Thyroid gland (tissue), 4 donors: ENCODE measurements at regions not wholly inside any gene's neighbourhood (a gene's known extent, or its start where the extent isn't known, plus 50 kb on each side); places are given as distances from the start of the nearest gene placed in this dataset.

Experiments
- DNase-seq, 2 donors: peaks; one replicate each; pipeline ENCODE4 v3.0.0-alpha.2; 2019
- H3K27ac ChIP-seq, 3 donors: fragments of 200-600 bp; sonication (generic); 1 replicate in 2 of 3; 2 replicates in 1 of 3; pipeline ENCODE4 v1.5.1; 2016 to 2019; ENCODE audit warnings: mild to moderate bottlenecking in 1 of 3, moderate library complexity in 1 of 3
- H3K27me3 ChIP-seq: fragments of 200-600 bp; sonication (generic); one replicate; pipeline ENCODE4 v1.5.1; 2019
- H3K36me3 ChIP-seq, 2 donors: fragments of 200-600 bp; sonication (generic); one replicate each; pipeline ENCODE4 v1.5.1; 2016 to 2019
- H3K4me1 ChIP-seq, 2 donors: fragments of 200-600 bp; sonication (generic); one replicate each; pipeline ENCODE4 v1.5.1; 2017 to 2019
- H3K4me3 ChIP-seq, 3 donors: fragments of 200-600 bp; sonication (generic); replicated peaks in 1 of 3; 1 replicate in 2 of 3; 2 replicates in 1 of 3; pipeline ENCODE4 v1.5.1; 2016; ENCODE audit warnings: mild to moderate bottlenecking in 1 of 3
- H3K9me3 ChIP-seq: fragments of 200-600 bp; sonication (generic); one replicate; pipeline ENCODE4 v1.5.1; 2017
- POLR2A ChIP-seq, 2 donors: fragments of 450-650 bp; IDR thresholded peaks; one replicate each; pipeline ENCODE4 v1.6.1; 2017; ENCODE audit warnings: antibody characterized with exemption in 2 of 2, mild to moderate bottlenecking in 2 of 2, moderate library complexity in 1 of 2
- whole genome bisulfite sequencing, 2 donors: methylation state at CpG; one replicate each; pipeline ENCODE4 v1.1.5; 2017; 5-methylcytosine and 5-hydroxymethylcytosine counted together
- intact Hi-C: fragments of 100-400 bp; cut with DNase I; formaldehyde crosslinking; loops from one replicate; pipeline ENCODE4 v1.15.1; 2023
- TF ChIP-seq, protein P1 (sequence below), 6 experiments: fragments of 200-600 bp in 3 of 6; fragments of 450-650 bp in 3 of 6; sonication (generic) in 3 of 6; IDR thresholded peaks; one replicate each; pipeline ENCODE4 v1.5.1; 2016 to 2019; ENCODE audit warnings: antibody characterized with exemption in 6 of 6, mild to moderate bottlenecking in 2 of 6, inconsistent platforms in 1 of 6, moderate library complexity in 1 of 6

DNA sequence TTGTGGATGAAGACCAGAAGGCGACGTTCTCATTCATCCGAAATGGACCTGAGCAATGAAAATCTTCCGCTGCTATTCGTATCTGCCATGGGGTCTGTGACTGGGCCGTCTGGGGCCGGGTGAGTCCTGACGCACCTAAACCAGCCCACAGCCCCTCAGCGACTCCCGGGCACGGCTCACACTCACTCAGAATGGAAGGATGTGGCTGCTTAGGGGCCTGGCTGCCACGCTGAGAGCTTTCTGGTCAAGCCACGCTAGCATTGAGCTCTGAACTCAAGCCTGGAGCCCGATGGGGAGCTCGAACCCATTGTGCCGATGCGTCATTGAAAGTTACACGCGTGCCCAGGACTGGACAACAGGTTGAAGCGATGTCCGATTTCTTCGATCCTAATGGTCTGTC lies 97.8 kb downstream of the MRPL36 start:
- Histone ChIP-seq H3K27me3 (no peaks in the 10 kb centered on the region), H3K4me3 (no peak overlapping the region), H3K9me3 (no peaks in the 10 kb centered on the region), H3K4me1 (no peaks in the 10 kb centered on the region), H3K36me3 (no peaks in the 10 kb centered on the region), H3K27ac (no peak overlapping the region)
- no peak for DNase-seq
- intact Hi-C loops = no loop called here
- TF ChIP-seq, protein P1, sequence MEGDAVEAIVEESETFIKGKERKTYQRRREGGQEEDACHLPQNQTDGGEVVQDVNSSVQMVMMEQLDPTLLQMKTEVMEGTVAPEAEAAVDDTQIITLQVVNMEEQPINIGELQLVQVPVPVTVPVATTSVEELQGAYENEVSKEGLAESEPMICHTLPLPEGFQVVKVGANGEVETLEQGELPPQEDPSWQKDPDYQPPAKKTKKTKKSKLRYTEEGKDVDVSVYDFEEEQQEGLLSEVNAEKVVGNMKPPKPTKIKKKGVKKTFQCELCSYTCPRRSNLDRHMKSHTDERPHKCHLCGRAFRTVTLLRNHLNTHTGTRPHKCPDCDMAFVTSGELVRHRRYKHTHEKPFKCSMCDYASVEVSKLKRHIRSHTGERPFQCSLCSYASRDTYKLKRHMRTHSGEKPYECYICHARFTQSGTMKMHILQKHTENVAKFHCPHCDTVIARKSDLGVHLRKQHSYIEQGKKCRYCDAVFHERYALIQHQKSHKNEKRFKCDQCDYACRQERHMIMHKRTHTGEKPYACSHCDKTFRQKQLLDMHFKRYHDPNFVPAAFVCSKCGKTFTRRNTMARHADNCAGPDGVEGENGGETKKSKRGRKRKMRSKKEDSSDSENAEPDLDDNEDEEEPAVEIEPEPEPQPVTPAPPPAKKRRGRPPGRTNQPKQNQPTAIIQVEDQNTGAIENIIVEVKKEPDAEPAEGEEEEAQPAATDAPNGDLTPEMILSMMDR (IDR thresholded peaks at IDR 0.05) = no peak
- TF ChIP-seq POLR2A (IDR thresholded peaks at IDR 0.05) = no peak
- WGBS, 2 donors = 86 to 89% methylated on average over 22 of the region's 22 CpGs

DNA sequence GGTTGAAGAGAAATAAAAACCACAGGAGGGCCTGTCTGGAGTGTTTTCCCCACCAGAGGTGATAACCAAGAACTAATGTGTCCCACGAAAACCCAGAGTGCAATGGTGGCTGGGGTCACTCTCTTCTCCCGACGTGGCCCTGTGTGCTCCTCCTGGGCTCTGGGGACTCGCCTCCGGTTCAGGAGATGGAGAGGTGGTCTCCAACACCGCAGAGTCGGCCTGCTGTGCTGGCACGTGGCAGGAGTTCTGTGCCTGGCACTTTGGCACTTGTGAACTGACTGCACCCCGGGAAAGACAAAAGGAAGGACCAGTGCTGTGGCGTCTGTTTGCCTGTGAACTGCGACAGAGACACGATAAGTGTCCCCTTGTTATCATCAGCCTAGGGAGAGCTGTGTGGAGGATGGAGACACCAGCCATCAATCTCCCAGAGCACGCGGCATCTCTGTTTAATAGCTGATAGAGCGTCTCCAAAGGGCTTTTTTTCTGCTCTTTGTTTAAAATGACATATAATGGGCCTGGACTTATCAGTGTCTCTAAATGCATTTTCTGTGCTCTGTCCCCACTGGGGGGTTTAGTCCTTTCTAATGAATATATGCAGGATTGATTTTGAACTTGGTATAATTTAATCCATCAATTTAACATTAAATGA lies 98.3 kb downstream of the MRPL36 start:
- no peak overlapping the region for H3K4me3 ChIP-seq
- TF ChIP-seq, protein P1 (IDR thresholded peaks at IDR 0.05) = no peak
- no peak for TF ChIP-seq POLR2A (IDR thresholded peaks at IDR 0.05)
- H3K27ac ChIP-seq = no peak overlapping the region
- 82 to 85% methylated on average over 15 of the region's 15 CpGs for WGBS, 2 donors
- intact Hi-C loops = no loop called here
- no peaks in the 10 kb centered on the region for H3K36me3 ChIP-seq
- H3K9me3 ChIP-seq = no peaks in the 10 kb centered on the region
- no peaks in the 10 kb centered on the region for H3K4me1 ChIP-seq
- H3K27me3 ChIP-seq = no peaks in the 10 kb centered on the region
- DNase-seq = no peak

DNA sequence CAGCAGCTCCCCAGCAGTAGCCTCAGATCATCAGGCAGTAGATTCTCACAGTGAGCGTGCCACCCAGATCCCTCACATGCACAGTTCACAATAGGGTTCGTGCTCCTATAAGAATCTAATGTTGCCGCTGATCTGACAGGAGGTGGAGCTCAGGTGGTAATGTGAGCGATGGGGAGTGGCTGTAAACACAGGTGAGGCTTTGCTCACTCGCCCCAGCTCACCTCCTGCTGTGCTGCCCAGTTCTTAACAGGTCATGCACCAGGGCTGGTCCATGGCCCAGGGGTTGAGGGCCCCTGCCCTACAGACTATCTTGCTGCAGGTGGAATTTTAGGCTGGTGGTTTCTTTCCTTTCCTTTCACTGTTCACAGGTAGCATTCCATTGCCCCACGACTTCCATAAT lies 100.2 kb downstream of the MRPL36 start:
- WGBS, 2 donors = 91 to 94% methylated on average over 6 of the region's 6 CpGs

DNA sequence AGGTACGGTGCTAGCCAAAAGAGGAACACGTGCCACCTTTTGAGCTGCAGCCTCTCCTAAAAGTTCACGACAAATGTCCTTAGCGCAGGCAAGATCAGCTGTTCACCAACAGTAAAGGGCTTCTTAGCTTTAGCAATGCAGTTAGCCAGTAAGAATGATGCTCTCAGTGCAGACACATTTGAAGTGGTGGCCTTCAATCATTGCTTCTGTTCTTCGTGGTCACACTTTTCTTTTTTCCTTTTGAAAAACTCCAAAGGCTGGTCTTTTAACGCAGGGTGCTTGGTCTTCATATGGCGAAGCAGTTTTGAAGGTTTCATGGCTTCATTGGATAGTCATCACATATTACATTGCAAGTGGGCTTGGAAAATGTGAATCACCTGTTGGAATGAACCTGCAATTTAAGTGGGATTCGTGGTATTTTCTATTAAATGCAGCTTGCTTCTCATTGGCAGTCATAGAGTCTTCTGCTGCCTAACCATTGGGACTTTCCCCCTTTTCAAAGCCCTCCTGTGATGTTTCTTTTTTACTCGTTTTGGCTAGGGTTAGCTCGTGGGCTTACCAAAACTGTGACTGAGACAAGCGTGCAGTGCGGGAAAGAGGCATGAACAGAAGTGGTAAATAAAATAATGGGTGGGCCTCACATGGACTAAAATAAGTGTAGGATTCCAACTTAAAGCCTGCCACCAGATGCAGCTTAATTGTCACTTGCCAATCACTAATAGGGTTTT lies 100.9 kb downstream of the MRPL36 start:
- no peaks in the 10 kb centered on the region for H3K36me3 ChIP-seq
- no peaks in the 10 kb centered on the region for H3K9me3 ChIP-seq
- 81 to 90% methylated on average over 12 of the region's 12 CpGs for WGBS, 2 donors
- TF ChIP-seq, protein P1 (IDR thresholded peaks at IDR 0.05) = no peak
- TF ChIP-seq POLR2A (IDR thresholded peaks at IDR 0.05) = no peak
- DNase-seq = no peak
- intact Hi-C loops = no loop called here
- no peak overlapping the region for H3K4me3 ChIP-seq
- no peaks in the 10 kb centered on the region for H3K27me3 ChIP-seq
- H3K27ac ChIP-seq = no peak overlapping the region
- no peaks in the 10 kb centered on the region for H3K4me1 ChIP-seq

More for the DNA sequence above, 100.2 kb downstream of the MRPL36 start:
- intact Hi-C loops = no loop called here
- no peak for DNase-seq
- H3K4me1 ChIP-seq = no peaks in the 10 kb centered on the region
- no peak overlapping the region for H3K27ac ChIP-seq
- no peaks in the 10 kb centered on the region for H3K36me3 ChIP-seq
- no peaks in the 10 kb centered on the region for H3K27me3 ChIP-seq
- H3K9me3 ChIP-seq = no peaks in the 10 kb centered on the region
- H3K4me3 ChIP-seq = no peak overlapping the region
- TF ChIP-seq, protein P1 (IDR thresholded peaks at IDR 0.05) = no peak
- no peak for TF ChIP-seq POLR2A (IDR thresholded peaks at IDR 0.05)

DNA sequence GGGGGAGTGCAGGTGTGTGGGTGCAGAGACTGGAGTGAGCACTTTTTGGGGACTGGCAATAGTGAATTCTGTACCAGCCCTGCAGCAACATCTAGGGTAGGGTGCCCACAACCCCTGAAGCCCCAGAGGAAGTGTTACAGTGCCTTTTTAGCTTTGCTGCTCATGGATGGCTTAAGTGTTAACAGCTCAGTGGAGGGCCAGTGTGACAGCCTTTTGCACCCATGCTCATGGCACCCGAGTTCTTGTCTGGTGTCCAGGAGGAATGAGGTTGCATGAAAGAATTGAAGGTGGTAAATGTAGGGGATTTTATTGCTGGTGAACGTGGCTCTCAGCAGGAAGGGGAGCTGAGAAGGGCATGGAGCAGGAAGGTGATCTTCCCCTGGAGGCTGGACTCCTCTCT lies 107.3 kb downstream of the MRPL36 start:
- H3K4me1 ChIP-seq = no peaks in the 10 kb centered on the region
- intact Hi-C loops = no loop called here
- no peak overlapping the region for H3K27ac ChIP-seq
- no peaks in the 10 kb centered on the region for H3K9me3 ChIP-seq
- no peak for DNase-seq
- no peaks in the 10 kb centered on the region for H3K36me3 ChIP-seq
- 73 to 78% methylated on average over 2 of the region's 2 CpGs for WGBS, 2 donors
- H3K27me3 ChIP-seq = no peaks in the 10 kb centered on the region
- H3K4me3 ChIP-seq = no peak overlapping the region
- TF ChIP-seq POLR2A (IDR thresholded peaks at IDR 0.05) = no peak
